Breast epithelium (tissue), 3 donors: ENCODE measurements at regions not wholly inside any gene's neighbourhood (a gene's known extent, or its start where the extent isn't known, plus 50 kb on each side); places are given as distances from the start of the nearest gene placed in this dataset.

Source experiments
- POLR2A ChIP-seq: fragments of 450-650 bp; IDR thresholded peaks from one replicate; pipeline ENCODE4 v1.6.1; 2016; ENCODE audit warnings: antibody characterized with exemption, mild to moderate bottlenecking, moderate library complexity
- TF ChIP-seq, protein P1 (sequence below), 3 donors: fragments of 450-650 bp; IDR thresholded peaks; one replicate each; pipeline ENCODE4 v1.5.1; 2016 to 2017; ENCODE audit warnings: antibody characterized with exemption in 3 of 3, mild to moderate bottlenecking in 3 of 3, moderate library complexity in 3 of 3

DNA sequence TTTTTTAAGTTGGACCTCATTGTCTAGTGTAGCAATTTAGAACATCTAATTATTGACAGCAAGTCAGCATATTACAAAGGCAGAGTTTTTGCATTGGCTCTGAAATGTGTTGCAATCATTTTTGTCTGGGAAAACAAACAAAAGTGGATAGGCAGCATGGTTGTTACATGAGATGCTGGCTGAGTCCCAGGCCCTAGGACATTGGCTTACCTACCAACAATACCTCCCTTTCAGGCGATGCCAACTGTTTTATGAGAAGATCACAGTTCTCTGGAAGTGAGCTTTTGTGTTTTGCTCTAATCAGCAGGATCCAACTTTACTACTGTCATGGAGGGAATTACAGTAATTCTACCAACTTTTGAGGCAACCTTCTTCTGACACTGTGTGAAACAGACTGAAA, 71.5 kb upstream of the CXADR start:
- TF ChIP-seq, protein P1, sequence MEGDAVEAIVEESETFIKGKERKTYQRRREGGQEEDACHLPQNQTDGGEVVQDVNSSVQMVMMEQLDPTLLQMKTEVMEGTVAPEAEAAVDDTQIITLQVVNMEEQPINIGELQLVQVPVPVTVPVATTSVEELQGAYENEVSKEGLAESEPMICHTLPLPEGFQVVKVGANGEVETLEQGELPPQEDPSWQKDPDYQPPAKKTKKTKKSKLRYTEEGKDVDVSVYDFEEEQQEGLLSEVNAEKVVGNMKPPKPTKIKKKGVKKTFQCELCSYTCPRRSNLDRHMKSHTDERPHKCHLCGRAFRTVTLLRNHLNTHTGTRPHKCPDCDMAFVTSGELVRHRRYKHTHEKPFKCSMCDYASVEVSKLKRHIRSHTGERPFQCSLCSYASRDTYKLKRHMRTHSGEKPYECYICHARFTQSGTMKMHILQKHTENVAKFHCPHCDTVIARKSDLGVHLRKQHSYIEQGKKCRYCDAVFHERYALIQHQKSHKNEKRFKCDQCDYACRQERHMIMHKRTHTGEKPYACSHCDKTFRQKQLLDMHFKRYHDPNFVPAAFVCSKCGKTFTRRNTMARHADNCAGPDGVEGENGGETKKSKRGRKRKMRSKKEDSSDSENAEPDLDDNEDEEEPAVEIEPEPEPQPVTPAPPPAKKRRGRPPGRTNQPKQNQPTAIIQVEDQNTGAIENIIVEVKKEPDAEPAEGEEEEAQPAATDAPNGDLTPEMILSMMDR (IDR thresholded peaks at IDR 0.05) = no peak
- TF ChIP-seq POLR2A = no peak
